PC-9 (cell line): ENCODE measurements at regions not wholly inside any gene's neighbourhood (a gene's known extent, or its start where the extent isn't known, plus 50 kb on each side); places are given as distances from the start of the nearest gene placed in this dataset.

Experiments used
- BruUV-seq: library from RNA; stranded (reverse); fragments of 400-500 nt; replicated peaks from 2 replicates; lab custom pipeline; 2021; lab: Mats Ljungman, UMichigan
- CTCF ChIA-PET: fragments of 300-600 bp; sonication (Branson Sonifier 250); formaldehyde crosslinking; loops from one replicate; lab custom pipeline; 2022; ENCODE audit warnings: antibody characterized with exemption; lab: Charles Lee
- POLR2A ChIA-PET: fragments of 300-600 bp; sonication (Branson Sonifier 250); formaldehyde crosslinking; loops from one replicate; lab custom pipeline; 2022; ENCODE audit warnings: antibody characterized with exemption; ENCODE audit not compliant: unreplicated experiment; lab: Charles Lee
- DNase-seq, 2 experiments: peaks; one replicate each; pipeline versions ENCODE4 v3.0.0 to v3.0.0-alpha.2; 2015 to 2022; ENCODE audit warnings: mixed read lengths in 1 of 2
- H2AFZ ChIP-seq: fragments of 200-600 bp; sonication (generic); 2 replicates; pipeline ENCODE4 v1.8.1; 2017; ENCODE audit warnings: antibody characterized with exemption
- H3F3A ChIP-seq: fragments of 200-600 bp; sonication (generic); 2 replicates; pipeline ENCODE4 v1.8.1; 2017; ENCODE audit warnings: antibody characterized with exemption, mild to moderate bottlenecking, low read depth; ENCODE audit not compliant: insufficient read depth
- H3K27ac ChIP-seq: fragments of 200-600 bp; sonication (generic); 2 replicates; pipeline ENCODE4 v1.6.1; 2016; ENCODE audit warnings: mixed run types
- H3K27me3 ChIP-seq: fragments of 200-600 bp; sonication (generic); 2 replicates; pipeline ENCODE4 v1.6.1; 2016; ENCODE audit warnings: low read depth, mixed run types; ENCODE audit not compliant: insufficient read depth
- H3K36me3 ChIP-seq: fragments of 200-600 bp; sonication (generic); 2 replicates; pipeline ENCODE4 v1.6.1; 2016; ENCODE audit warnings: low read depth, mixed run types
- H3K4me1 ChIP-seq: fragments of 200-600 bp; sonication (generic); replicated peaks from 2 replicates; pipeline ENCODE4 v1.6.1; 2016; ENCODE audit warnings: mixed run types; ENCODE audit not compliant: insufficient read depth
- H3K4me2 ChIP-seq: fragments of 200-600 bp; sonication (generic); 2 replicates; pipeline ENCODE4 v1.6.1; 2017; ENCODE audit warnings: mixed run types
- H3K4me3 ChIP-seq: fragments of 200-600 bp; sonication (generic); 2 replicates; pipeline ENCODE4 v1.6.1; 2016; ENCODE audit warnings: mixed run types
- H3K79me2 ChIP-seq: fragments of 200-600 bp; sonication (generic); 2 replicates; pipeline ENCODE4 v1.6.1; 2017; ENCODE audit warnings: low read depth, mixed run types
- H3K9me2 ChIP-seq: fragments of 200-600 bp; sonication (generic); 2 replicates; pipeline ENCODE4 v1.8.1; 2017; ENCODE audit warnings: mild to moderate bottlenecking; ENCODE audit not compliant: insufficient read depth
- H3K9me3 ChIP-seq: fragments of 200-600 bp; sonication (generic); 2 replicates; pipeline ENCODE4 v1.8.1; 2016; ENCODE audit warnings: low read depth; ENCODE audit not compliant: insufficient read depth
- H4K20me1 ChIP-seq: fragments of 200-600 bp; sonication (generic); 2 replicates; pipeline ENCODE4 v1.8.1; 2017; ENCODE audit not compliant: insufficient read depth
- CTCF ChIP-seq: fragments of 200-600 bp; sonication (generic); conservative IDR thresholded peaks from 2 replicates; pipeline ENCODE4 v1.6.1; 2017; ENCODE audit warnings: mixed run types, antibody characterized with exemption, mild to moderate bottlenecking, moderate library complexity
- EZH2 ChIP-seq: fragments of 200-600 bp; sonication (generic); IDR thresholded peaks from 2 replicates; pipeline ENCODE4 v1.8.0; 2017; ENCODE audit warnings: antibody characterized with exemption, low read depth
- intact Hi-C: fragments of 100-400 bp; cut with micrococcal nuclease; formaldehyde crosslinking; loops from one replicate; pipeline ENCODE4 v1.10.0; 2022; ENCODE audit not compliant: unreplicated experiment

GRCh38 chr4:125847518-125847917 lies 532.8 kb downstream of the FAT4 start:
- Histone ChIP-seq H3K4me1 (no peaks in the 10 kb centered on the region), H3K4me2 (no peak overlapping the region), H3K27ac (no peak overlapping the region), H3F3A (no peaks in the 10 kb centered on the region), H4K20me1 (no peaks in the 10 kb centered on the region), H3K9me3 (no peaks in the 10 kb centered on the region; the same call in 1 of the 2 replicates), H3K36me3 (no peaks in the 10 kb centered on the region), H3K27me3 (no peaks in the 10 kb centered on the region), H3K4me3 (no peak overlapping the region), H3K79me2 (no peaks in the 10 kb centered on the region), H3K9me2 (no peaks in the 10 kb centered on the region), H2AFZ (no peak overlapping the region)
- intact Hi-C loops = no loop called here
- no peak for DNase-seq
- POLR2A ChIA-PET = no interaction called here
- no TSS peak for BruUV-seq
- TF ChIP-seq EZH2 (no peak), CTCF (no peak)
- CTCF ChIA-PET = no interaction called here

GRCh38 chr4:125849869-125850268 lies 535.1 kb downstream of the FAT4 start:
- Histone ChIP-seq H3K4me1 (no peaks in the 10 kb centered on the region), H3F3A (no peaks in the 10 kb centered on the region), H3K4me2 (no peak overlapping the region), H3K9me2 (no peaks in the 10 kb centered on the region), H4K20me1 (no peaks in the 10 kb centered on the region), H3K27me3 (no peaks in the 10 kb centered on the region), H3K4me3 (no peak overlapping the region), H3K36me3 (no peaks in the 10 kb centered on the region), H2AFZ (no peak overlapping the region), H3K27ac (no peak overlapping the region), H3K9me3 (no peaks in the 10 kb centered on the region), H3K79me2 (no peaks in the 10 kb centered on the region)
- no peak for DNase-seq
- CTCF ChIA-PET = no interaction called here
- POLR2A ChIA-PET = no interaction called here
- BruUV-seq = no TSS peak
- intact Hi-C loops = no loop called here
- no peak for TF ChIP-seq EZH2
- no peak for TF ChIP-seq CTCF

- no peak overlapping the region for H2AFZ ChIP-seq
- 0 out of 2 replicates have a peak, but pooled peaks cover 4% of the 10 kb centered on the region for H3K9me3 ChIP-seq
- POLR2A ChIA-PET = no interaction called here
- H3K27ac ChIP-seq = no peak overlapping the region
- DNase-seq = no peak
- no peaks in the 10 kb centered on the region for H3F3A ChIP-seq
- no peaks in the 10 kb centered on the region for H3K9me2 ChIP-seq
- H3K4me1 ChIP-seq = no peaks in the 10 kb centered on the region
- H3K4me2 ChIP-seq = no peak overlapping the region
- intact Hi-C loops = no loop called here
- H3K79me2 ChIP-seq = no peaks in the 10 kb centered on the region
- no peak overlapping the region for H3K4me3 ChIP-seq
- no peaks in the 10 kb centered on the region for H4K20me1 ChIP-seq
- no TSS peak for BruUV-seq
- H3K36me3 ChIP-seq = no peaks in the 10 kb centered on the region
- CTCF ChIA-PET = no interaction called here
- TF ChIP-seq CTCF = no peak
- no peak for TF ChIP-seq EZH2
- no peaks in the 10 kb centered on the region for H3K27me3 ChIP-seq
Measured at GRCh38 chr4:125891597-125892258, 577.0 kb downstream of the FAT4 start.
